Common myeloid progenitor, CD34-positive (primary cell): ENCODE measurements at regions not wholly inside any gene's neighbourhood (a gene's known extent, or its start where the extent isn't known, plus 50 kb on each side); places are given as distances from the start of the nearest gene placed in this dataset.

Experiments used
- CTCF ChIA-PET: fragments of 350-600 bp; sonication (Branson Sonifier 250); formaldehyde crosslinking; loops from one replicate; lab custom pipeline; 2021; ENCODE audit warnings: antibody characterized with exemption; lab: Charles Lee
- POLR2A ChIA-PET: fragments of 350-600 bp; sonication (Branson Sonifier 250); formaldehyde crosslinking; loops from one replicate; lab custom pipeline; 2021; ENCODE audit warnings: antibody characterized with exemption; lab: Charles Lee
- DNase-seq, 3 donors: peaks; one replicate each; pipeline versions ENCODE4 v3.0.0 to v3.0.0-alpha.2; 2013
- H3K27ac ChIP-seq, 2 experiments: 1 replicate in 1 of 2; 2 replicates in 1 of 2; pipeline ENCODE4 v1.7.0; 2013; ENCODE audit warnings: inconsistent platforms in 2 of 2, low read length in 2 of 2, mild to moderate bottlenecking in 2 of 2, low read depth in 1 of 2, moderate library complexity in 1 of 2; ENCODE audit not compliant: severe bottlenecking in 2 of 2, insufficient read depth in 1 of 2, poor library complexity in 1 of 2
- H3K27me3 ChIP-seq, 5 experiments: replicated peaks in 2 of 5; 1 replicate in 3 of 5; 2 replicates in 2 of 5; pipeline versions ENCODE4 v1.6.1 to v1.7.0; 2013; ENCODE audit warnings: low read length in 4 of 5, mild to moderate bottlenecking in 2 of 5, moderate library complexity in 2 of 5, inconsistent platforms in 1 of 5; ENCODE audit not compliant: insufficient read depth in 5 of 5, control insufficient read depth in 4 of 5
- H3K36me3 ChIP-seq, 4 experiments: 1 replicate in 2 of 4; 2 replicates in 2 of 4; pipeline versions ENCODE4 v1.6.1 to v1.7.0; 2013; ENCODE audit warnings: low read length in 3 of 4, control low read depth in 1 of 4, mild to moderate bottlenecking in 1 of 4; ENCODE audit not compliant: control insufficient read depth in 4 of 4, insufficient read depth in 4 of 4
- H3K4me1 ChIP-seq, 4 experiments: 1 replicate in 3 of 4; 2 replicates in 1 of 4; pipeline versions ENCODE4 v1.6.1 to v1.7.1; 2013; ENCODE audit warnings: low read length in 3 of 4, mild to moderate bottlenecking in 3 of 4, control low read depth in 1 of 4, inconsistent platforms in 1 of 4, moderate library complexity in 1 of 4; ENCODE audit not compliant: control insufficient read depth in 4 of 4, insufficient read depth in 4 of 4; ENCODE audit errors: control extremely low read depth in 1 of 4
- H3K4me3 ChIP-seq, 7 experiments: 1 replicate in 4 of 7; 2 replicates in 3 of 7; pipeline versions ENCODE4 v1.5.1 to v1.7.0; 2013; ENCODE audit warnings: mild to moderate bottlenecking in 7 of 7, low read length in 6 of 7, moderate library complexity in 6 of 7, inconsistent platforms in 2 of 7, low read depth in 2 of 7, control low read depth in 1 of 7; ENCODE audit not compliant: insufficient read depth in 4 of 7, control insufficient read depth in 1 of 7; ENCODE audit errors: extremely low read depth in 1 of 7
- H3K9me3 ChIP-seq, 5 experiments: 1 replicate in 4 of 5; 2 replicates in 1 of 5; pipeline versions ENCODE4 v1.6.1 to v1.7.1; 2013; ENCODE audit warnings: low read length in 4 of 5, mild to moderate bottlenecking in 2 of 5, inconsistent platforms in 1 of 5, low read depth in 1 of 5, moderate library complexity in 1 of 5; ENCODE audit not compliant: control insufficient read depth in 4 of 5, insufficient read depth in 2 of 5; ENCODE audit errors: control extremely low read depth in 1 of 5
- WGBS: methylation state at CpG from one replicate; pipeline ENCODE4 v1.1.5; 2013; ENCODE audit not compliant: insufficient coverage; 5-methylcytosine and 5-hydroxymethylcytosine counted together

GRCh38 chr10:111784436-111784835, 399.1 kb downstream of the GPAM start:
- 73% methylated on average over 1 of the region's 1 CpG for WGBS
- CTCF ChIA-PET, result no interaction called here
- DNase-seq, result no peak

DNA sequence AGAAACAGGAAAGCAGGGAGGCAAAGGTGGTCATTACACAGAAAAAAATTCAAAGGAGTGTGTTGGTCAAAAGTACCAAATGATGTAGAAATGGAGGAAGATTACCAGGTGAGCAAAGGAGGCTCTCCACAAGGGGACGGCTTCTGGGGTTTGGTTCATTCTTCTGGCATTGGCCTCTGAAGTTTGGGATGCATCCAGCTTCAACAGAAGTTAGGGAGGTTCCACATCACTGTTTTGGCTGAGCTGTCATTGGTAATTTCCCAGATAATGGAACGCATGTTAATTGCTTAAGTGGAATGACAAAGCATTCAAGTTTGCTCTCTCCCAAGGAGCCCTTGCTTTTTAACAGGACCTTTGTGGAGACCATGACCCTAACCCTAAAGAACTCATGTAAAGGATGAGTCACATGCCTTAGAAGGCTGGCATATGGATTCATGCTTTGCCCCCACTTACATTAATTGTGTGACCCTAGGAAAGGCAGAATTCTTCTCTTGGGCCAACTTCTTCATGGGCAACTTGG, 398.6 kb downstream of the GPAM start:
- Histone ChIP-seq H3K36me3 (no peaks in the 10 kb centered on the region), H3K4me3 (no peak overlapping the region), H3K9me3 (no peaks in the 10 kb centered on the region), H3K4me1 (no peaks in the 10 kb centered on the region), H3K27ac (no peak overlapping the region), H3K27me3 (no peaks in the 10 kb centered on the region)
- ChIA-PET POLR2A (no interaction called here), CTCF (no interaction called here)
- WGBS, result 100% methylated on average over 2 of the region's 2 CpGs
- no peak for DNase-seq

More at GRCh38 chr10:111784436-111784835, 399.1 kb downstream of the GPAM start:
- Histone ChIP-seq H3K4me1 (no peaks in the 10 kb centered on the region), H3K27me3 (no peaks in the 10 kb centered on the region), H3K4me3 (no peak overlapping the region), H3K27ac (no peak overlapping the region), H3K36me3 (no peaks in the 10 kb centered on the region), H3K9me3 (no peaks in the 10 kb centered on the region)
- POLR2A ChIA-PET, result no interaction called here

DNA sequence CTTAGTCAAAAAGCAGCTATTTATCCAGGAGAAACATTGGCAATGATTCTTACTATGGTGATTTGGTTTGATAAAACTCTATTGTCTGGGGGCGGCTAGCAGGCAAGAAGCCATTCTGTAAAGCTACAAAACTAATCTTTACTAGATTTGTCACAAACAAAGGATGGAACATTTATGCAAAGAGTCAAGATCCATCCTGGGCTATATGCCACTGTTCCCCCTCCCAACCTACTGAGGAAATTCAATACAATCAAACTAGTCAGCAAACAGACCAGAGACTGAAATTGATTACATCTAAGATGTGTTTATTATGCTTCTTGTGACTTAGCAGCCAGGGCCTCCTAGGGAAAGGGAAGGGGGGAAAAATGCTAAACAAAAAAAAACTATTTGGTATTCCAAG, 397.6 kb downstream of the GPAM start:
- DNase-seq, result no peak
- Histone ChIP-seq H3K4me1 (no peaks in the 10 kb centered on the region), H3K36me3 (no peaks in the 10 kb centered on the region), H3K4me3 (no peak overlapping the region), H3K27me3 (no peaks in the 10 kb centered on the region), H3K9me3 (no peaks in the 10 kb centered on the region), H3K27ac (no peak overlapping the region)
- ChIA-PET POLR2A (interaction anchor here (0.6 kb wide), 1 partner anchor 12 kb away, joined by 3 read pairs; no protein-coding TSS in a partner anchor), CTCF (no interaction called here)
- WGBS, result 100% methylated on average over 1 of the region's 1 CpG

DNA sequence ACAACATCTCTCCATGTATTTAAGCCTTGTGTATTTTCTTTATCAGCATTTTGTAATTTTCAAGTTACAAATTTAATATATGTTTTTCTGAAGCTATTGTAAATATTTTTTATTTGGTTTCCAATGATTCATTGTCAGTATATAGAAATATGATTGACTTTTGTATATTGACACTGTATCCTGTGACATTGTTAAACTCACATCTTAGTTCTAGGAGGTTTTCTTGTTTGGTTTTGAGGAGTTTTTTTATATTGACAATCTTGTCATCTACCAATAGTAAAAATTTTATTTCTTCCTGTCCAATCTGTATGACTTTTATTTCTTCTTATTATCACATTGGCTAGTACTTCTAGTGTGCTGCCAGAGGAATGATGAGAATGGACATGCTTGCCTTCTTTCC, 393.7 kb downstream of the GPAM start:
- Histone ChIP-seq H3K27me3 (no peaks in the 10 kb centered on the region), H3K9me3 (peaks cover 0 to 3% (median 0%) of the 10 kb centered on the region in 5 experiments), H3K4me3 (no peak overlapping the region), H3K27ac (no peak overlapping the region), H3K36me3 (no peaks in the 10 kb centered on the region), H3K4me1 (no peaks in the 10 kb centered on the region)
- CTCF ChIA-PET, result no interaction called here
- POLR2A ChIA-PET, result no interaction called here
- DNase-seq, result no peak

- ChIA-PET POLR2A (no interaction called here), CTCF (no interaction called here)
- Histone ChIP-seq H3K36me3 (no peaks in the 10 kb centered on the region), H3K27me3 (no peaks in the 10 kb centered on the region), H3K27ac (no peak overlapping the region), H3K4me3 (no peak overlapping the region), H3K9me3 (peaks cover 0 to 2% (median 0%) of the 10 kb centered on the region in 5 experiments), H3K4me1 (no peaks in the 10 kb centered on the region)
- DNase-seq, result no peak
- WGBS, result 90% methylated on average over 2 of the region's 2 CpGs
These were observed 381.7 kb downstream of the GPAM start for GRCh38 chr10:111801841-111802240.

GRCh38 chr10:111804781-111805180, 378.8 kb downstream of the GPAM start:
- Histone ChIP-seq H3K4me3 (no peak overlapping the region), H3K27me3 (no peaks in the 10 kb centered on the region), H3K4me1 (no peaks in the 10 kb centered on the region), H3K27ac (no peak overlapping the region), H3K9me3 (peaks cover 0 to under 1% (median 0%) of the 10 kb centered on the region in 5 experiments), H3K36me3 (no peaks in the 10 kb centered on the region)
- DNase-seq, result no peak
- WGBS, result 90% methylated on average over 2 of the region's 3 CpGs
- ChIA-PET CTCF (no interaction called here), POLR2A (no interaction called here)

DNA sequence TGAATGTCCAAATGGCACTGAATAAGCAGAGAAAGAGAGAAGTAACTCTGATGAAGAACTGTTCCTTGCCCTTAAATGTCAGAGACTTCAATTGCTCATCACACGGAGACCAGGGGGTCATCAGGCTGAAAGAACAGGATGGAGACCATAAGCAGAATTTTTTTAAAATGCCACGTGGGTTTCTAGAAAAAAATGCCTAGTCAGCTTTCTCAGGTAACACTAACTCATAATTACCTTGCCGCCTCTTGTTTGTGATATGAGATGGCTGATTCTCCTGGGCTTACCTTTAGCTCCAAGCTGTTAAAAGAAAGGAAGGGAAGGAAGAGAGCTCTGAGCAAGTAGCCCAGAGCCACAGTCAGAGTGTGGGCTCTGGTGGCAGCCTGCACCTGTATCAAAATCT, 372.0 kb downstream of the GPAM start:
- Histone ChIP-seq H3K27me3 (no peaks in the 10 kb centered on the region), H3K9me3 (no peaks in the 10 kb centered on the region), H3K36me3 (no peaks in the 10 kb centered on the region), H3K4me1 (no peaks in the 10 kb centered on the region), H3K4me3 (no peak overlapping the region), H3K27ac (no peak overlapping the region)
- POLR2A ChIA-PET, result no interaction called here
- no peak for DNase-seq
- CTCF ChIA-PET, result no interaction called here
- WGBS, result 93% methylated on average over 1 of the region's 3 CpGs
